T-helper 2 cell (primary cell): ENCODE measurements at regions not wholly inside any gene's neighbourhood (a gene's known extent, or its start where the extent isn't known, plus 50 kb on each side); places are given as distances from the start of the nearest gene placed in this dataset.
"Not testable (repeated sequence)": the region's sequence is repeated elsewhere in the genome, so short reads cannot be mapped to it uniquely, and the experiment has no call there.

Source experiments
- DNase-seq, 5 experiments: peaks; one replicate each; pipeline versions ENCODE4 v3.0.0 to v3.0.0-alpha.2; 2012 to 2022

- DNase-seq: peak in 1 of 5 experiments; percentile 26
These were observed 92.3 kb upstream of the CD44 start for GRCh38 chr11:35046681-35047080.

GRCh38 chr11:35047179-35047578 lies 91.8 kb upstream of the CD44 start:
- DNase-seq: peak in 4 of 5 experiments; percentile 12 to 86 (median 68)

GRCh38 chr11:35047769-35048168 lies 91.2 kb upstream of the CD44 start:
- DNase-seq: no peak

GRCh38 chr11:35048346-35048745 lies 90.6 kb upstream of the CD44 start:
- not testable (repeated sequence) for DNase-seq

GRCh38 chr11:35049859-35050531 lies 89.0 kb upstream of the CD44 start:
- peak in 1 of 5 experiments; percentile 51 for DNase-seq

GRCh38 chr11:35050541-35050995 lies 88.4 kb upstream of the CD44 start:
- DNase-seq: peak in 1 of 5 experiments; percentile 79

- DNase-seq: no peak
These were observed 82.4 kb upstream of the CD44 start for GRCh38 chr11:35056391-35057093.

- peak in 2 of 5 experiments; percentile 20 to 57 for DNase-seq
These were observed 80.9 kb upstream of the CD44 start for GRCh38 chr11:35057926-35058668.

- no peak for DNase-seq
These were observed 80.1 kb upstream of the CD44 start for GRCh38 chr11:35058669-35059434.

- DNase-seq: no peak
These were observed 77.2 kb upstream of the CD44 start for GRCh38 chr11:35061516-35062440.

- DNase-seq: no peak
These were observed 75.5 kb upstream of the CD44 start for GRCh38 chr11:35063488-35063931.

- no peak for DNase-seq
These were observed 74.7 kb upstream of the CD44 start for GRCh38 chr11:35064114-35064800.

GRCh38 chr11:35065566-35065965 lies 73.4 kb upstream of the CD44 start:
- DNase-seq: no peak

- DNase-seq: no peak
These were observed 72.9 kb upstream of the CD44 start for GRCh38 chr11:35066030-35066429.

- peak in 3 of 5 experiments; percentile 14 to 96 (median 62) for DNase-seq
These were observed 72.1 kb upstream of the CD44 start for GRCh38 chr11:35066783-35067423.

GRCh38 chr11:35071722-35072121 lies 67.2 kb upstream of the CD44 start:
- DNase-seq: no peak

GRCh38 chr11:35073691-35074419 lies 65.1 kb upstream of the CD44 start:
- DNase-seq: no peak

- no peak for DNase-seq
These were observed 62.5 kb upstream of the CD44 start for GRCh38 chr11:35076201-35077100.
